AG08395 (cell line): ENCODE measurements at regions not wholly inside any gene's neighbourhood (a gene's known extent, or its start where the extent isn't known, plus 50 kb on each side); places are given as distances from the start of the nearest gene placed in this dataset.

ENCODE experiments used
- DNase-seq: peaks from one replicate; pipeline ENCODE4 v3.0.0; 2012; ENCODE audit warnings: mixed read lengths, low spot score

DNA sequence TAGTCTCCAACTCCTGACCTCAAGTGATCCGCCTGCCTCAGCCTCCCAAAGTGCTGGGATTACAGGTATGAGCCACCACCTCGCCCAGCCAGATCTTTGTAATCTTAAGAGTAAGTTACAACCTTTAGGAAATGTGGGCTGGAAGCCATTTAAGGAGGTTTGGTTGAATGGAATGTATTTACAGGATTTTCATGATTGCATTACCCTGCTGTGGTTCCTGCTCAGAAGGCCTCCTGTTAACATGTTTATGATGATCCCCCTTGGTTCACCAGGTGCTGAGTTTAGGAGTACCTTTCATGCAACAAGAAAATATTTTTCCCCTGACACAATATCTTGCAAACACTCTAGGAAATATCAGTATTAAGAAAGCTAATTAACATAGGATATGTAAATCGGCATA is 187.4 kb upstream of the SH3BP4 start:
- no peak for DNase-seq

GRCh38 chr2:234763002-234763873 is 188.6 kb upstream of the SH3BP4 start:
- DNase-seq, result peak; percentile 85

DNA sequence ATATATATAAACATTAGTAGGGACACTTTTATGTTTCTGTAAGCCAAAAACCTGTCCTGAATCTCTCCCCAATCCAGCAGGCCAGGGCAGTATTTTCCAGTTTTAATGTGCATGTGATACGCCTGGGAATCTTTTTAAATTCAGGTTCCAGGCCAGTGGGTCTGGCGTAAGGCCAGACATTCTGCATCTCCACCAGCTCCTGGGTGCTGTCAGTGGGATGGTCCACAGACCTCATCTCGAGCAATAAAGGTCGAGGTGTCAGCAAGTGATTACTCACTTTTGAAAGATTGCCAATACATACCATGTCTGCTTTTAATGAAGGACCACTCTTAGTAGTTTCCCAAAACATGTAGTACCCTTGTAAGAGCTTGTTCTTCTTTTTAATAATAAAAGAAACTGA is 189.9 kb upstream of the SH3BP4 start:
- no peak for DNase-seq

DNA sequence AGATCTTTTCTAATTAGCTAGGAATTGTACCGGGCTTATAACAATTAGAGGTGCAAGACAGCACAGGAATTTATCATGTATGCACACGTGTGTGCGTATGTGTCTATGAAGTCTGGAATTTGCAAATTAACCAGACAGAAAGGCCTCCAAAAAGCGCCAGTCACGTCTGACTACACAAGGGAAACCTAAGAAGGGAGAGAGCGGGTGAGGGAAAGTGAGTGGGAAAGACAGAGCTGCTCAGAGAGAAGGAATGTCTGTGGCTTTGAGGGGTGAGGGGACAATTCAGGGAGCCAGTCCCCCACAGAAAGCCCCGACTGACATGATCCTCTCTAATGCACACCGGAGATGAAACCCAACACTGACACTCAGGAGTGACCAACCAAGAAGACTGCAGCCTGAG is 197.7 kb upstream of the SH3BP4 start:
- DNase-seq, result no peak

DNA sequence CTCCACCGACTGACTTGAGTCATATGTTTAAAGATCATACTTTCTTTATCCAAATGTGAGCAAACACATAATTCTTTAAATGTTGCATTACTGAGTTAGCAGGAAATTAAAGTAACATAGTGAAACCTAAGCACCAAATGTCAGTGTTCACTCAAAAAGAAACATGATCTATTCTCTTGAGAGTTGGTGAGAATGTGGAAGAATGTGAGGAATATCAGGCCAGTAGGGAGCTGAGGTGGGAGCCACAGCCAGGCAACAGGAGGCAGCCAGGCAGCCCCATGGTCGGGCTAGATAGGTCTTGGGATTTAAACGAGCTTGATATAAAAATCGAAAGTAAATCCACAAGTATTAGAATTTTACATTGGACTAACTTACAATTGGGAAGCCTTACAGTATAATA is 198.1 kb upstream of the SH3BP4 start:
- no peak for DNase-seq

DNA sequence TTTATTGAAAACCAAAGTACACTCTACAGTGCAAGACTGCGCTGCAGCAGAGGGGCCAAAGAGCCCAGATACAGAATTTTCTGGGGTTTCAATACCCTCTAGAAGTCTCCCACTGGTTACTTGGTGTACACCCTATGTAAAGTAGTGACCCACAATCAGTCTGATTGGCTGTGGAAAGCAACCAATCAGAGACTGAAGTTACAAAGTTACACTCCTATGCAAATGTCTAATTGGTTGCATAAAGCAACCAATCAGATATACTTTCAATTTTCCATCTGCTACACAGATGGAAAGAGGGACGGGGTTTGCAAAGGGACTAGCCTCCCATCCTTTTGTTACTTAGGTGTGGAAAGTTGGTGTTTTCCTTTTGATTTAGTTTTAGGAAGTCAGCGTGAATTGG is 198.9 kb upstream of the SH3BP4 start:
- DNase-seq, result no peak

DNA sequence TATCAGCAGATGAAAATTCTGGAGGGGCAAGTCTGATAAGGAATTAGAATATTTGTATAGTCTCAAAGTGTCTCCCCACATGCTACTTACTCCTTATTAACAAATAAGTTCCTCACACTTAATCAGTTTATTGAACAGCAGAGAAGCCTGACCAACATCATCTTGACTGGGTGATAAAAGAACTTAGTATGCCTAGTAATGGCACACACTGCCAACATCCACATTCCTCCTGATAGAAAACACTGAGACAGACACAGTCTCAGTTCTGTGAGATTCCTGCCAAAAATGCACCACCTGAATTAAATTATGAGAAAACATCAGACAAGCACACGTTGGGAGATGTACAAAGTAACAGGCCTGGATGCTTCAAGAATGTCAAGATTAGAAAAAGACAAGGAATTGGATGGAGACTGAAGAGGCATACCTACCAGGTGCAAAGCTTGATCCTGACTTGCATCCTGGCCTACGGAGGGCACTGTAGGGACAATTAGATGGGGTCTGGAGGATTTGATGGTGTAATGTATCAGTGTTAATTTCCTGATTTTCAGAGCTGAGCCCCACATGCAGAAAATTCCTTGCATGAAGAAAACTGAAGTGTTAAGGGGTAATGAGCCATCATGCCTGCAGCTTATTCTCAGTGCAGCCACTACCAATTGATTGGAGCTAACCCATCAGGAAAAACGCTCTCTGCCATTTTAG is 200.4 kb upstream of the SH3BP4 start:
- DNase-seq, result no peak

DNA sequence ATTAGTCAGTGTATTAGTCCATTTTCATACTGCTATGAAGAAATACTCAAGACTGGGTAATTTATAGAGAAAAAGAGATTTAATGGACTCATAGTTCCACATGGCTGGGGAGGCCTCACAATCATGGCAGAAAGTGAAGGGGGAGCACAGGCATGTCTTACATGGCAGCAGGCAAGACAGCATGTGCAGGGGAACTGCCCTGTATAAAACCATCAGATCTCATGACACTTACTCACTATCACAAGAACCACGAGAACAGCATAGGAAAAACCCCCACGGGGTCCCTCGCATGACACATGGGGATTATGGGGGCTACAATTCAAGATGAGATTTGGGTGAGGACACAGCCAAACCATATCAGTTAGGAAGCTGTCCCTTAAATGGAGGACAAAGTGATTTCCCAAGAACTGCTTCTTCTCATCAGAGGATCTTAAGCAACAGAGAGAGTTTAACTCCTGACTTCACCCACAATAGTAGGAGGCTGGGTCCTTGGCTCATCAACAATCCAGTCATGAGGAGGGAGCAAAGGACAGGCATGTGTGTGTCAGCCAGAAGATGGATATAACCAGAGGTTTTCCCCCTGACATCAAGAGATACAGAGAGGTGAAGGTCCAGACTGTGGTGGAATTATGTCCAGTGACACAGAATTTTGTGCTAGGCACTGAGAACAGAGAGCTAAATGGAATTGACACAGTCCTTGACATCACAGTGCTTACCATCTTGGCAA is 203.8 kb upstream of the SH3BP4 start:
- DNase-seq, result no peak

DNA sequence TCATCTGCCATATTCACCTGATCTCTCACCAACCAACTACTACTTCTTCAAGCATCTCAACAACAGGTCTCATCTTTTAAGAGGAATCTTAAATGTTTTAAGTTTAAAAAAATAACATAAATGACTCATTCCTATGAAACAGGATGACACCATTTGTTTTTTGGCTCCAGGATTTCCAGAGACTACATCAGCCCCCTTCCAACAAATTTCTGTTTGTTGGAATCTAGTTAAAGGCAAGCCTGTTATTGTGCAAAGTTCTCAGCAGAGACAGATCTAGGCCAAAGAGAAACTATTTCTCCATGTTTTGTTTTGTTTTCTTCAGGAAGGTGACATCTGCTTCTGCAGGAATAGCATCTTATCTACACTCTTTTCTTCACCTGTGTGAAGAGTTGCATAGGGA is 204.8 kb upstream of the SH3BP4 start:
- DNase-seq, result no peak

DNA sequence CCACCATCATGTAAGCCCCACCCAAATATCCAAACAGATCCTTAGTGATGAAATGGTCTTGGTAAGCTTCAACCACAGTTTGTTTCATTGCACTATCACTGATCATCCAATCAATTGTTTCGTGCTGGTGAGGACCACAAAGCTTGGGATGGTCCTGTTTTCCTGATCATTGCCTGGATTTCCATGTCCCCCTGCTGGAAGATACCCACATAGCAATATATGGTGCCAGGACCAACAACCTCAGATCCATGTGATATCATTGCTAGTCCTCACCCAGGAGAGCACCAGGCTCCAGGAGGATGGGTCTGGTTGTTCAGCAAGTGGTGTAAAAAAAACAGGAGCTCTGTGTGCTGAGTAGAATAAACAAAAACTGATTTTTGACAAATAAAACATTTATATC is 206.5 kb upstream of the SH3BP4 start:
- no peak for DNase-seq

DNA sequence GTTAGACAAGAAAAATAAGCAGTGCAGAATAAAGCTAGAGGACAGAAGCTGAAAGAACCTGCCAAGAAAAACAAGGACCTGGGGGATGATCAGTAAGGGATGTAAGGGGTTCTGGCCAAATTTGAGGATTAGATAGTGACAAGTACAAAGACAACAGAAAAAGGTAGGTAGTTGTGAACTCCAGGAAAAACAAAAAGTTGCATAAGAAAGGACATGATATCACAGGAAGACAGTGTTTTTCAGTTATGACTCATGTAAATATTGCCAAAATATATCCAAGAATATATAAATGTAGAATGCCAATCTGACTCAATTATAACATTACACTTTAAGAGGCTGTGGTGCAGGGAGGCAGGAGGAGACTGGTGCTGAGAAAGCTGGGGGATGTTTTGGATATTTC is 209.8 kb upstream of the SH3BP4 start:
- DNase-seq, result no peak

GRCh38 chr2:234739061-234739460 is 212.8 kb upstream of the SH3BP4 start:
- no peak for DNase-seq

DNA sequence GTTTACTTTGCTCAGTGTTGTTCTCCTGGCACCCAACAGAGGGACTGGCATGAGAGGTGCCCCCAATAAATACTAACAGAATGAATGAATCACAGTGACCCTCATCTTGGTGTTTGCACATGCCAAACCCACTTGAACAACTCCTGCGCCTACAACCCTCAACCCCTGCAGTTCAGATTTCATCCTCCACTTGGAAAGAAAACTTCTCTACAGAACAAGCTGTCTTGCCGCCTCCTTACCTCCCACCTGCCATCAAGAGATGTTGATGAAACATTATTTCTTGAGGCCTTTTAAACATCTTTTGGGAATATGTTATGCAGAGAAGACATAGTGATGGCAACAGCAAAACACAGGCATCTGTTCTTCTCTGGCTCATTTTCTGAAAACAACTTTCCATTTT is 216.0 kb upstream of the SH3BP4 start:
- DNase-seq, result no peak

- no peak for DNase-seq
Observed at GRCh38 chr2:234733795-234734600, 217.8 kb upstream of the SH3BP4 start.

DNA sequence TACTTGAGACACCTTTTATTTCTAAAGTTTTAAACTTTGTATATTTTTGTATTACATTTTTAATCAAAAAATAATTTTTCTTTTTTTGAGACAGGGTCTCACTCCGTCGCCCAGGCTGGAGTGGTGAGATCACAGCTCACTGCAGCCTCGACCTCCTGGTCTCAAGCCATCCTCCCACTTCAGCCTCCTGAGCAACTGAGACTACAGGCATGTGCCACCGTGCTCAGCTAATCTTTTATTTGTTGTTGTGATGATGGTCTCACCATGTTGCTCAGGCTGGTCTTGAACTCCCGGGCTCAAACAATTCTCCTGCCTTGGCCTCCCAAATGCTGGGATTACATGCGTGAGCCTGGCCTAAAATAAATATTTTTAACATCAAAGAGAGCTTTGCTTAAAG is 218.7 kb upstream of the SH3BP4 start:
- no peak for DNase-seq

GRCh38 chr2:234732404-234733092 is 219.3 kb upstream of the SH3BP4 start:
- DNase-seq, result no peak

DNA sequence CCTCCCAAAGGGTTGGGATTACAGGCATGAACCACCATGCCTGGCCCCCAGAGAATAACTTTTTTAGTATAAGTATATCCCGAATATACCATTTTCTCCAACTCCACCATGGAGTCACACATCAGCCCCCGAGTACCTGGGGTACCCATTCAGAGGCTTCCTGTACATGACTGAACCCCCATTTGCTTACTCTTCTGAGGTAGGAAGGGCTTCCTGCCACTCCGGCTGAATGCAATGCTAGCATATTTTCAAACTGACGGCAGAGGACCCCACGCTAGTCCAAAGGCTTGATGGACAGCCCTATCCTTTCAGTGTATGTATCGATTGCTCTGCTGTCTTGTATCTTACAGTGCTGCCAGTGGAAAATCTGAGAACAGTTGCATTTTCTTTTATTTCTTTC is 220.6 kb upstream of the SH3BP4 start:
- no peak for DNase-seq

- DNase-seq, result no peak
Observed at GRCh38 chr2:234730066-234730640, 221.7 kb upstream of the SH3BP4 start.

DNA sequence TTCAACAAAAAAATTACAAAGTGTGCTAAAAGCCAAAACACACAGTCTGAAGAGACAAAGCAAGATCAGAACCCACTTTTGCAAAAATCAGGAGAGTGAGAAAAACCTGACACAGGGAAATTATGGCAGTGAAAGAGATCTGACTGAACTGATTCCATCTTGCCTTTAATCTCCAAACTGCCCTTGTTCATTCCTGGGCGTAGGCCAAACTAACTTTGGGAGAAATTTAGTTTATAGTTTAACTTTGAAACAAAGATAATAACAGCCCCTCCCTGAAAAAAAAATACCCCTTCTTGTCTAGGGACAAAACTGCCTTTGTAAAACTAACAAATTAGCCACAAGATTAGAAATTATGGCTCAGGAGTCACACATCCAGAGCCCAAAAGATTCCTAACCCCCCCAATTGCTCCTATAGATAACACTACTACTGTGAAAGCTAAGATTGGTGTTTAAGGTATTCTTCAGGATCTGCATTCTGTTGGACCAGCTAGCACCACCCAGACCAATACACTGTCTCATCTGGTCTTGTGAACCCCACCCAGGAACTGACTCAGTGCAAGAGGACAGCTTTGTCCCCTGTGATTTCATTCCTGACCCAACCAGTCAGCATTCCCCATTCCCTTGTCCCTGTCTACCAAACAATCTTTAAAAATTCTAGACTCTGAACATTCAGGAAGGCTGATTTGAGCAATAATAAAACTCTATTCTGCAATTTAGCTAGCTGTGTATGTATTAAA is 226.1 kb upstream of the SH3BP4 start:
- DNase-seq, result peak; percentile 38

GRCh38 chr2:234724850-234725249 is 227.0 kb upstream of the SH3BP4 start:
- no peak for DNase-seq
